SU-DHL-6 (cell line): ENCODE measurements at regions not wholly inside any gene's neighbourhood (a gene's known extent, or its start where the extent isn't known, plus 50 kb on each side); places are given as distances from the start of the nearest gene placed in this dataset.

Source experiments
- H2AFZ ChIP-seq: fragments of 200-600 bp; sonication (generic); 2 replicates; pipeline ENCODE4 v1.6.1; 2014; ENCODE audit warnings: low read depth, mild to moderate bottlenecking, moderate library complexity, mixed read lengths, antibody characterized with exemption, low read length; ENCODE audit not compliant: severe bottlenecking
- H3F3A ChIP-seq: fragments of 200-600 bp; shearing (Covaris generic); 2 replicates; pipeline ENCODE4 v1.6.0; 2016; ENCODE audit warnings: antibody characterized with exemption, mild to moderate bottlenecking; ENCODE audit not compliant: insufficient read depth
- H3K27ac ChIP-seq: fragments of 200-600 bp; sonication (generic); 2 replicates; pipeline ENCODE4 v1.5.1; 2016; ENCODE audit warnings: low read depth, mild to moderate bottlenecking, low read length, moderate library complexity, mixed read lengths
- H3K27me3 ChIP-seq: fragments of 200-600 bp; sonication (generic), shearing (Covaris generic); 2 replicates; pipeline ENCODE4 v1.6.0; 2014; ENCODE audit warnings: mild to moderate bottlenecking, low read length
- H3K36me3 ChIP-seq: fragments of 200-600 bp; sonication (generic); 2 replicates; pipeline ENCODE4 v1.6.1; 2014; ENCODE audit warnings: mild to moderate bottlenecking, low read length, mixed read lengths
- H3K4me2 ChIP-seq: fragments of 300-600, 200-600 bp; shearing (Covaris generic), sonication (generic); 2 replicates; pipeline ENCODE4 v1.6.0; 2014; ENCODE audit warnings: low read length, low read depth, mild to moderate bottlenecking; ENCODE audit not compliant: poor library complexity, severe bottlenecking
- H3K4me3 ChIP-seq: fragments of 200-600 bp; sonication (generic); 2 replicates; pipeline ENCODE4 v1.5.1; 2014; ENCODE audit warnings: antibody characterized with exemption, low read length, mild to moderate bottlenecking, mixed read lengths; ENCODE audit not compliant: insufficient read depth, poor library complexity, severe bottlenecking
- H3K79me2 ChIP-seq: fragments of 200-600 bp; sonication (generic); 2 replicates; pipeline ENCODE4 v1.6.1; 2014; ENCODE audit warnings: mild to moderate bottlenecking, low read length, moderate library complexity; ENCODE audit not compliant: insufficient read depth
- H3K9ac ChIP-seq: fragments of 200-600 bp; sonication (generic); 2 replicates; pipeline ENCODE4 v1.7.0; 2014; ENCODE audit warnings: mild to moderate bottlenecking, low read length
- H3K9me2 ChIP-seq: fragments of 200-600 bp; sonication (generic); replicated peaks from 2 replicates; pipeline ENCODE4 v1.6.1; 2014; ENCODE audit warnings: low read length; ENCODE audit not compliant: insufficient read depth
- H3K9me3 ChIP-seq: fragments of 200-600 bp; sonication (generic); 2 replicates; pipeline ENCODE4 v1.6.1; 2014; ENCODE audit warnings: low read length, mixed read lengths; ENCODE audit not compliant: insufficient read depth
- H4K20me1 ChIP-seq: fragments of 200-600 bp; sonication (generic); 2 replicates; pipeline ENCODE4 v1.6.1; 2014; ENCODE audit warnings: low read depth, mild to moderate bottlenecking, antibody characterized with exemption, low read length, moderate library complexity, mixed read lengths
- CTCF ChIP-seq: fragments of 200-600 bp; sonication (generic); IDR thresholded peaks from one replicate; pipeline ENCODE4 v1.5.1; 2017; ENCODE audit warnings: antibody characterized with exemption, mild to moderate bottlenecking, low read length, moderate library complexity; ENCODE audit not compliant: insufficient read depth, poor library complexity, severe bottlenecking
- EZH2phosphoT487 ChIP-seq: fragments of 200-600 bp; sonication (generic), shearing (Covaris generic); conservative IDR thresholded peaks from 2 replicates; pipeline ENCODE4 v1.6.1; 2018; ENCODE audit warnings: mild to moderate bottlenecking, antibody characterized with exemption, low read length, moderate library complexity, mixed read lengths

- Histone ChIP-seq H3K79me2 (no peaks in the 10 kb centered on the region), H3K9ac (no peak overlapping the region), H3K4me2 (no peak overlapping the region), H3K27ac (no peak overlapping the region), H3K9me2 (no peaks in the 10 kb centered on the region), H3K27me3 (no peaks in the 10 kb centered on the region), H3K9me3 (no peaks in the 10 kb centered on the region), H3K36me3 (no peaks in the 10 kb centered on the region), H4K20me1 (no peaks in the 10 kb centered on the region), H3K4me3 (no peak overlapping the region), H2AFZ (no peak overlapping the region), H3F3A (no peaks in the 10 kb centered on the region)
- TF ChIP-seq EZH2phosphoT487 (no peak), CTCF (no peak)
Observed at GRCh38 chr2:239822146-239822831, 202.9 kb downstream of the NDUFA10 start.

GRCh38 chr2:239821694-239822075, 203.5 kb downstream of the NDUFA10 start:
- H3K27me3 ChIP-seq = no peaks in the 10 kb centered on the region
- no peak for TF ChIP-seq CTCF
- TF ChIP-seq EZH2phosphoT487 = no peak

GRCh38 chr2:239820836-239821693, 204.1 kb downstream of the NDUFA10 start:
- Histone ChIP-seq H3K9me3 (no peaks in the 10 kb centered on the region), H3K79me2 (no peaks in the 10 kb centered on the region), H2AFZ (no peak overlapping the region), H3K27me3 (no peaks in the 10 kb centered on the region), H3K4me2 (no peak overlapping the region), H3K4me3 (no peak overlapping the region), H3F3A (no peaks in the 10 kb centered on the region), H3K36me3 (no peaks in the 10 kb centered on the region), H3K27ac (no peak overlapping the region), H3K9ac (no peak overlapping the region), H3K9me2 (no peaks in the 10 kb centered on the region), H4K20me1 (no peaks in the 10 kb centered on the region)
- TF ChIP-seq EZH2phosphoT487 (no peak), CTCF (no peak)

More at GRCh38 chr2:239821694-239822075, 203.5 kb downstream of the NDUFA10 start:
- Histone ChIP-seq H4K20me1 (no peaks in the 10 kb centered on the region), H3K27ac (no peak overlapping the region), H2AFZ (no peak overlapping the region), H3F3A (no peaks in the 10 kb centered on the region), H3K79me2 (no peaks in the 10 kb centered on the region), H3K9me2 (no peaks in the 10 kb centered on the region), H3K9ac (no peak overlapping the region), H3K4me3 (no peak overlapping the region), H3K9me3 (no peaks in the 10 kb centered on the region), H3K4me2 (no peak overlapping the region), H3K36me3 (no peaks in the 10 kb centered on the region)
